ENCODE measurements at regions not wholly inside any gene's neighbourhood (a gene's known extent, or its start where the extent isn't known, plus 50 kb on each side); places are given as distances from the start of the nearest gene placed in this dataset.

- no peak overlapping the region for H3K4me3 Mint-ChIP-seq (ENCODE audit: unreplicated experiment)
- no peak overlapping the region for H3K27ac Mint-ChIP-seq (ENCODE audit: unreplicated experiment)
- H3K27me3 Mint-ChIP-seq (ENCODE audit: unreplicated experiment) = no peaks in the 10 kb centered on the region
- H3K36me3 Mint-ChIP-seq (ENCODE audit: unreplicated experiment) = peaks cover 9% of the 10 kb centered on the region
- DNase-seq (ENCODE audit: extremely low spot score, unreplicated experiment) = no peak
- H3K9me3 Mint-ChIP-seq (ENCODE audit: unreplicated experiment) = peaks cover 11% of the 10 kb centered on the region
- TF ChIP-seq CTCF (IDR thresholded peaks at IDR 0.05) = no peak
- peaks cover 5% of the 10 kb centered on the region for H3K4me1 Mint-ChIP-seq (ENCODE audit: unreplicated experiment)
Measured at GRCh38 chr11:112310848-112311247, 50.2 kb upstream of the PLET1 start.

- Mint-ChIP-seq H3K4me3 (ENCODE audit: unreplicated experiment) (no peak overlapping the region), H3K36me3 (ENCODE audit: unreplicated experiment) (peaks cover 6% of the 10 kb centered on the region), H3K4me1 (ENCODE audit: unreplicated experiment) (peaks cover 46% of the 10 kb centered on the region), H3K27me3 (ENCODE audit: unreplicated experiment) (no peaks in the 10 kb centered on the region), H3K9me3 (ENCODE audit: unreplicated experiment) (peaks cover 3% of the 10 kb centered on the region), H3K27ac (ENCODE audit: unreplicated experiment) (peak overlapping the region; percentile 24)
- no peak for DNase-seq (ENCODE audit: extremely low spot score, unreplicated experiment)
- TF ChIP-seq CTCF (IDR thresholded peaks at IDR 0.05) = no peak
Measured at GRCh38 chr11:112315057-112315720, 54.5 kb upstream of the PLET1 start.

GRCh38 chr11:112315861-112316739 is 55.4 kb upstream of the PLET1 start:
- TF ChIP-seq CTCF (IDR thresholded peaks at IDR 0.05) = no peak
- no peak for DNase-seq (ENCODE audit: extremely low spot score, unreplicated experiment)
- no peak overlapping the region for H3K4me3 Mint-ChIP-seq (ENCODE audit: unreplicated experiment)
- H3K9me3 Mint-ChIP-seq (ENCODE audit: unreplicated experiment) = peaks cover 3% of the 10 kb centered on the region
- H3K27ac Mint-ChIP-seq (ENCODE audit: unreplicated experiment) = peak overlapping the region; percentile 91
- peaks cover 6% of the 10 kb centered on the region for H3K36me3 Mint-ChIP-seq (ENCODE audit: unreplicated experiment)
- H3K4me1 Mint-ChIP-seq (ENCODE audit: unreplicated experiment) = peaks cover 55% of the 10 kb centered on the region
- no peaks in the 10 kb centered on the region for H3K27me3 Mint-ChIP-seq (ENCODE audit: unreplicated experiment)

- Mint-ChIP-seq H3K4me1 (ENCODE audit: unreplicated experiment) (peaks cover 64% of the 10 kb centered on the region), H3K27ac (ENCODE audit: unreplicated experiment) (peak overlapping the region; percentile 91), H3K4me3 (ENCODE audit: unreplicated experiment) (no peak overlapping the region), H3K9me3 (ENCODE audit: unreplicated experiment) (peaks cover 3% of the 10 kb centered on the region), H3K27me3 (ENCODE audit: unreplicated experiment) (no peaks in the 10 kb centered on the region), H3K36me3 (ENCODE audit: unreplicated experiment) (peaks cover 4% of the 10 kb centered on the region)
- TF ChIP-seq CTCF (IDR thresholded peaks at IDR 0.05) = no peak
- DNase-seq (ENCODE audit: extremely low spot score, unreplicated experiment) = no peak
Measured at GRCh38 chr11:112316971-112317370, 56.3 kb upstream of the PLET1 start.

GRCh38 chr11:112318184-112318591 is 57.5 kb upstream of the PLET1 start:
- Mint-ChIP-seq H3K9me3 (ENCODE audit: unreplicated experiment) (peaks cover 3% of the 10 kb centered on the region), H3K36me3 (ENCODE audit: unreplicated experiment) (no peaks in the 10 kb centered on the region), H3K4me3 (ENCODE audit: unreplicated experiment) (no peak overlapping the region), H3K4me1 (ENCODE audit: unreplicated experiment) (peaks cover 69% of the 10 kb centered on the region), H3K27me3 (ENCODE audit: unreplicated experiment) (no peaks in the 10 kb centered on the region), H3K27ac (ENCODE audit: unreplicated experiment) (peak overlapping the region; percentile 91)
- DNase-seq (ENCODE audit: extremely low spot score, unreplicated experiment) = no peak
- TF ChIP-seq CTCF (IDR thresholded peaks at IDR 0.05) = no peak
